HEK293T (cell line): ENCODE measurements at regions not wholly inside any gene's neighbourhood (a gene's known extent, or its start where the extent isn't known, plus 50 kb on each side); places are given as distances from the start of the nearest gene placed in this dataset.

Experiments
- ARNT ChIP-seq: fragments of 450-650 bp; IDR thresholded peaks from 2 replicates; pipeline ENCODE4 v1.6.1; 2017; ENCODE audit warnings: mild to moderate bottlenecking
- BHLHE40 ChIP-seq: fragments of 450-650 bp; IDR thresholded peaks from 2 replicates; pipeline ENCODE4 v1.6.1; 2016; ENCODE audit warnings: mild to moderate bottlenecking, moderate library complexity, borderline replicate concordance
- ELF4 ChIP-seq: fragments of 450-650 bp; IDR thresholded peaks from 2 replicates; pipeline ENCODE4 v1.6.1; 2017; ENCODE audit warnings: antibody characterized with exemption
- FOXA1 ChIP-seq: fragments of 450-650 bp; IDR thresholded peaks from 2 replicates; pipeline ENCODE4 v1.6.1; 2016; ENCODE audit warnings: mild to moderate bottlenecking
- FOXK2 ChIP-seq: fragments of 450-650 bp; IDR thresholded peaks from 2 replicates; pipeline ENCODE4 v1.6.1; 2016; ENCODE audit warnings: mild to moderate bottlenecking
- FOXM1 ChIP-seq: fragments of 450-650 bp; IDR thresholded peaks from 2 replicates; pipeline ENCODE4 v1.6.1; 2017; ENCODE audit warnings: mild to moderate bottlenecking, borderline replicate concordance
- HDGF ChIP-seq: fragments of 450-650 bp; IDR thresholded peaks from 2 replicates; pipeline ENCODE4 v1.6.1; 2017; ENCODE audit warnings: antibody characterized with exemption, borderline replicate concordance
- L3MBTL2 ChIP-seq: fragments of 450-650 bp; conservative IDR thresholded peaks from 2 replicates; pipeline ENCODE4 v1.6.1; 2016; ENCODE audit warnings: mild to moderate bottlenecking
- NFRKB ChIP-seq: fragments of 450-650 bp; IDR thresholded peaks from 2 replicates; pipeline ENCODE4 v1.6.1; 2016; ENCODE audit warnings: mild to moderate bottlenecking, moderate library complexity
- SP1 ChIP-seq: fragments of 450-650 bp; IDR thresholded peaks from 2 replicates; pipeline ENCODE4 v1.6.1; 2017
- SUZ12 ChIP-seq: fragments of 450-650 bp; IDR thresholded peaks from 2 replicates; pipeline ENCODE4 v1.6.1; 2016; ENCODE audit warnings: mild to moderate bottlenecking
- TARDBP ChIP-seq: fragments of 450-650 bp; IDR thresholded peaks from 2 replicates; pipeline ENCODE4 v1.6.1; 2016
- ZNF384 ChIP-seq: fragments of 450-650 bp; IDR thresholded peaks from 2 replicates; pipeline ENCODE4 v1.6.1; 2016

DNA sequence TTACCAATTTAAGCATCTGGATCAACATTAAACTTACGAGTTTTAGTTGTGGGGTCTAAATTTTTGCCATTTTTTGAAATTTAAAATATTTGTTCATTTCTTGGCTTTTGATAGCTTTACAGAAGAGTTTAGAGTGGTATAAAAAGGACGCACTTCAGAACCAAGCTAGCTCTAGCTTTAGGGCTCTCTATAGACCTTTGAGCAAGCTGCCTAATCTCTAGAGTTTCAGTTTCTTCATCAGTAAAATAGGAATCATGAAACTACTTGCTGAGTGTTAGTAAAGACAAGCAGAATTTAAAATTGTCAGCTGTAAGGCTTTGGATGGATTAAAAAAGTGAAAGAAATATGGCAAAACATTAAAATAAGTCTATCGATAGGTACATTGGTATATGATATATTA, 266.5 kb downstream of the IPMK start:
- no peak for TF ChIP-seq BHLHE40
- no peak for TF ChIP-seq FOXK2
- no peak for TF ChIP-seq TARDBP
- no peak for TF ChIP-seq NFRKB
- TF ChIP-seq ELF4, result no peak
- TF ChIP-seq HDGF, result no peak
- no peak for TF ChIP-seq FOXM1
- no peak for TF ChIP-seq L3MBTL2
- no peak for TF ChIP-seq SP1
- TF ChIP-seq ARNT, result no peak
- no peak for TF ChIP-seq ZNF384
- TF ChIP-seq SUZ12, result no peak
- no peak for TF ChIP-seq FOXA1
